ENCODE measurements at regions not wholly inside any gene's neighbourhood (a gene's known extent, or its start where the extent isn't known, plus 50 kb on each side); places are given as distances from the start of the nearest gene placed in this dataset.

DNA sequence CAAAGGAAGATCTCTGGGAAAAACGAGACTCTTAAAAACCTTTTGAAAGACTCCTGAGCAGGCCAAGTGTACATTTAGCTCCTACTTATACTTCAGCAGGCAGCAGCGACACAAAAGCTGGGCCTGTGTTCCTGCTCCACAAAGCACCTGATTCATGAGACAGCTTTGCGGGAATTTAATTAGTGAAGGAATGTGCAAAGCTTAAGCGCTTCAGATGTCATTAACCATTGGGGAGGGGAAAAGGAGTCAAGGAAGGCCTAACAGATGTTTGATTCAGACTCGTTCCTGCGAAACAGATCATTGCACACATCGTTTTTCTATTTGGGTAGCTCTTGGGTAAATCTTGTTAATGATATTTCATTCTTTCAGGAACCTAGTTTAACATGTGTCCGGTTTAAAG is 125.9 kb downstream of the MAIP1 start:
- Histone ChIP-seq H3K27me3 (replicated peaks; ENCODE audit: control insufficient read depth, insufficient read depth, low read length) (no peaks in the 10 kb centered on the region; the same call in 1 of the 2 replicates), H3K36me3 (ENCODE audit: control insufficient read depth, insufficient read depth, low read length) (no peaks in the 10 kb centered on the region), H3K4me3 (replicated peaks; ENCODE audit: low read depth, low read length) (no peak overlapping the region)
- DNase-seq (ENCODE audit: extremely low read depth, insufficient read length), result no peak
- TF ChIP-seq, protein P1, sequence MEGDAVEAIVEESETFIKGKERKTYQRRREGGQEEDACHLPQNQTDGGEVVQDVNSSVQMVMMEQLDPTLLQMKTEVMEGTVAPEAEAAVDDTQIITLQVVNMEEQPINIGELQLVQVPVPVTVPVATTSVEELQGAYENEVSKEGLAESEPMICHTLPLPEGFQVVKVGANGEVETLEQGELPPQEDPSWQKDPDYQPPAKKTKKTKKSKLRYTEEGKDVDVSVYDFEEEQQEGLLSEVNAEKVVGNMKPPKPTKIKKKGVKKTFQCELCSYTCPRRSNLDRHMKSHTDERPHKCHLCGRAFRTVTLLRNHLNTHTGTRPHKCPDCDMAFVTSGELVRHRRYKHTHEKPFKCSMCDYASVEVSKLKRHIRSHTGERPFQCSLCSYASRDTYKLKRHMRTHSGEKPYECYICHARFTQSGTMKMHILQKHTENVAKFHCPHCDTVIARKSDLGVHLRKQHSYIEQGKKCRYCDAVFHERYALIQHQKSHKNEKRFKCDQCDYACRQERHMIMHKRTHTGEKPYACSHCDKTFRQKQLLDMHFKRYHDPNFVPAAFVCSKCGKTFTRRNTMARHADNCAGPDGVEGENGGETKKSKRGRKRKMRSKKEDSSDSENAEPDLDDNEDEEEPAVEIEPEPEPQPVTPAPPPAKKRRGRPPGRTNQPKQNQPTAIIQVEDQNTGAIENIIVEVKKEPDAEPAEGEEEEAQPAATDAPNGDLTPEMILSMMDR (IDR thresholded peaks at IDR 0.05; ENCODE audit: insufficient read depth, low read length, poor library complexity, severe bottlenecking), result no peak

DNA sequence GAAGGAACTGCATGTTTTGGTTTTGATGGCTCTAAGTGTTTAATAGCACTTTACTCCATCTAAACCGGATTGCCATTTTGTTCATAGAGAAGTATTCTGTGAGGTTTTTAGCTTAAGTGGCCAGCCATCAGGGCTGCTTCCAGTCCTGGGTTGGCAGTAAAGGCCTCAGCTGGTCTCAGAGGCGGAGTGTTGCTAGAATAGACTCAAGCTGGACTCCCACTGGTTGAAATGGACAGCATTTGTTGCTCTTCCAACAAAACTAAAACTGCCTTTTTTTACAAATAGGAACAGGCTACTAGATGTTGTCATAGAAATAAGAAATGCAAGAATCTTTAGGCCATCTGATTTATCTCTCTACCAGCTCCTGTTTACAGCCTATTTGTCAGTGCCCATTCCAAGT is 126.4 kb downstream of the MAIP1 start:
- DNase-seq (ENCODE audit: extremely low read depth, insufficient read length), result no peak
- no peaks in the 10 kb centered on the region; the same call in 1 of the 2 replicates for H3K27me3 ChIP-seq (replicated peaks; ENCODE audit: control insufficient read depth, insufficient read depth, low read length)
- no peak overlapping the region for H3K4me3 ChIP-seq (replicated peaks; ENCODE audit: low read depth, low read length)
- H3K36me3 ChIP-seq (ENCODE audit: control insufficient read depth, insufficient read depth, low read length), result no peaks in the 10 kb centered on the region
- TF ChIP-seq, protein P1 (IDR thresholded peaks at IDR 0.05; ENCODE audit: insufficient read depth, low read length, poor library complexity, severe bottlenecking), result no peak

DNA sequence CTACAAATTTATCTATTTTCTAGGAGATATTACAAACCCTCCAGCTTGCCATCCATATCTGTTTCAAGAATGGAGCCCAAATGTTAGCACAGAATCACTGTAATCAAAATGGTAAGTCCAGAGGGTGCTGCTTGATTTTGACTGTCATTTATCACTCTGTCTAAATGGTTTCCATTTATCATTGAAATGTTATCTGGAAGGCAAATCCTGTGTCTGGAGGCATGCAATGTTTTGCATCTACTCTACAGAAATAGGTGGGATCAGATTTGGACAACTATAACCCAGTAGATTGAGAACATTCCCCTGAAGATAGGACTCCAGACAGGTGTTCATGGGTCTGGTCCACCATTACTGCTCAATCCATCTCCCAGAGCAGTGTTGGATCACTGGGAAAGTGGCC is 128.7 kb downstream of the MAIP1 start:
- H3K27me3 ChIP-seq (replicated peaks; ENCODE audit: control insufficient read depth, insufficient read depth, low read length), result no peaks in the 10 kb centered on the region; the same call in none of the 2 replicates
- H3K4me3 ChIP-seq (replicated peaks; ENCODE audit: low read depth, low read length), result no peak overlapping the region
- DNase-seq (ENCODE audit: extremely low read depth, insufficient read length), result no peak
- TF ChIP-seq, protein P1 (IDR thresholded peaks at IDR 0.05; ENCODE audit: insufficient read depth, low read length, poor library complexity, severe bottlenecking), result no peak
- H3K36me3 ChIP-seq (ENCODE audit: control insufficient read depth, insufficient read depth, low read length), result no peaks in the 10 kb centered on the region

DNA sequence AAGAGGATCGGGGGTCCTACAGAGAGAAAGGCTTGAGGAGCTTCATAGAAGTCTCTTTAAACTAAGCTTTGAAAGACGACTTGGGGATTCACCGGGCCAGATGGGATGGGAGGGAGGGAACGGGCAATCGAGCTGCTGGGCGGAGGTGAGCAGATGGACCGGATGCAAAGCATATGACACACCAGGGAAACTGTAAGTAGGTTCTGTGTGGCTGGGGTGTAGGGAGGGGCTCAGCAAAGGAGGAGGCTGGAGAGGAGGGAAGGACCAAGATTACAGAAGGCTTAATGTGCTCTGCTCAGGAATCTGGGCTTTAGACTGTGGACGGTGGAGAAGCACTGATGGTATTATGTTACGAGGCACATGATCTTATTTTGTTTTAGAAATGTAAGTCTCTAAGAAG is 131.5 kb downstream of the MAIP1 start:
- Histone ChIP-seq H3K27me3 (replicated peaks; ENCODE audit: control insufficient read depth, insufficient read depth, low read length) (no peaks in the 10 kb centered on the region; the same call in 1 of the 2 replicates), H3K36me3 (ENCODE audit: control insufficient read depth, insufficient read depth, low read length) (no peaks in the 10 kb centered on the region), H3K4me3 (replicated peaks; ENCODE audit: low read depth, low read length) (no peak overlapping the region)
- TF ChIP-seq, protein P1 (IDR thresholded peaks at IDR 0.05; ENCODE audit: insufficient read depth, low read length, poor library complexity, severe bottlenecking), result no peak
- no peak for DNase-seq (ENCODE audit: extremely low read depth, insufficient read length)

DNA sequence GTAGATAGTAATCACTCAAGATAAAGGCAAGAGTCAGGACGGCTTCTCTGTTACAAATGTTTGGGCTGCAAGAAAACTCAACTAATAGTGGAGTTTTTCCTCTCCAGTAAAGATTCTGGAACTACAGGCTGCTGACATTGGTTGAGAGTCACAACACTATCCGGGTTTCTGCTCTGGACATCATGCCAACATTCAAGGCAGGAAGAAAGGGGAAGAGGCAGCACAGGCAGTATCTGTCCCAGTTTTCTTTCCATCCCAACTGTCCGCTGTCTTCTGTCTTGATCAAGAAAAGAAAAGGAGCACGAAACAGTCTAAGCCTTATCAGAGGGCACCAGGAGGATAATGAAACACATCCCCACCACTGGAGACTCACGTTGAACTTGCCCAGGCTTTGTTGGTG is 132.1 kb downstream of the MAIP1 start:
- no peaks in the 10 kb centered on the region; the same call in 1 of the 2 replicates for H3K27me3 ChIP-seq (replicated peaks; ENCODE audit: control insufficient read depth, insufficient read depth, low read length)
- no peaks in the 10 kb centered on the region for H3K36me3 ChIP-seq (ENCODE audit: control insufficient read depth, insufficient read depth, low read length)

More for the DNA sequence above, 132.1 kb downstream of the MAIP1 start:
- TF ChIP-seq, protein P1 (IDR thresholded peaks at IDR 0.05; ENCODE audit: insufficient read depth, low read length, poor library complexity, severe bottlenecking), result no peak
- DNase-seq (ENCODE audit: extremely low read depth, insufficient read length), result no peak
- H3K4me3 ChIP-seq (replicated peaks; ENCODE audit: low read depth, low read length), result no peak overlapping the region

Data from GM06990 (cell line).